BJ (cell line): ENCODE measurements at regions not wholly inside any gene's neighbourhood (a gene's known extent, or its start where the extent isn't known, plus 50 kb on each side); places are given as distances from the start of the nearest gene placed in this dataset.
"Not testable (repeated sequence)": the region's sequence is repeated elsewhere in the genome, so short reads cannot be mapped to it uniquely, and the experiment has no call there.

Experiments used
- CTCF ChIA-PET: fragments of 350-600 bp; formaldehyde crosslinking; extraction: SDS; loops from one replicate; lab custom pipeline; 2021; ENCODE audit warnings: antibody characterized with exemption, inconsistent platforms; lab: Yijun Ruan, JAX
- POLR2A ChIA-PET: fragments of 300-600 bp; sonication (Branson Sonifier 250); formaldehyde crosslinking; extraction: SDS; loops from one replicate; lab custom pipeline; 2021; ENCODE audit warnings: antibody characterized with exemption; lab: Charles Lee
- DNase-seq: peaks from one replicate; pipeline ENCODE4 v3.0.0-alpha.2; 2011; ENCODE audit warnings: low read depth
- H3K27me3 ChIP-seq: 2 replicates; pipeline ENCODE4 v1.6.0; 2011; ENCODE audit warnings: low read length; ENCODE audit not compliant: control insufficient read depth, insufficient read depth
- H3K36me3 ChIP-seq: 2 replicates; pipeline ENCODE4 v1.5.1; 2011; ENCODE audit warnings: low read length; ENCODE audit not compliant: control insufficient read depth, insufficient read depth
- H3K4me3 ChIP-seq: 2 replicates; pipeline ENCODE4 v1.5.1; 2011; ENCODE audit warnings: low read depth, mild to moderate bottlenecking, control low read depth, low read length
- CTCF ChIP-seq: IDR thresholded peaks from 2 replicates; pipeline ENCODE4 v1.5.1; 2011; ENCODE audit warnings: low read depth, mild to moderate bottlenecking, control low read depth, inconsistent platforms, low read length, moderate library complexity; ENCODE audit not compliant: insufficient read depth

- no peak overlapping the region for H3K4me3 ChIP-seq
- ChIA-PET POLR2A (no interaction called here), CTCF (no interaction called here)
- DNase-seq = no peak
- TF ChIP-seq CTCF = no peak
- H3K36me3 ChIP-seq = no peaks in the 10 kb centered on the region
- H3K27me3 ChIP-seq = no peaks in the 10 kb centered on the region
These were observed 339.3 kb downstream of the DAD1 start for GRCh38 chr14:22249770-22250169.

GRCh38 chr14:22243971-22244581 is 344.9 kb downstream of the DAD1 start:
- H3K27me3 ChIP-seq = no peaks in the 10 kb centered on the region
- POLR2A ChIA-PET = no interaction called here
- DNase-seq = no peak
- TF ChIP-seq CTCF = no peak
- H3K4me3 ChIP-seq = no peak overlapping the region
- no peaks in the 10 kb centered on the region for H3K36me3 ChIP-seq
- CTCF ChIA-PET = interaction anchor here (0.6 kb wide), 1 partner anchor 18 kb away, joined by 3 read pairs; no protein-coding TSS in a partner anchor

GRCh38 chr14:22238320-22238719 is 350.7 kb downstream of the DAD1 start:
- CTCF ChIA-PET, DNase-seq, POLR2A ChIA-PET, H3K4me3 ChIP-seq, H3K27me3 ChIP-seq, H3K36me3 ChIP-seq: not testable (repeated sequence)

- no peaks in the 10 kb centered on the region for H3K36me3 ChIP-seq
- H3K27me3 ChIP-seq = no peaks in the 10 kb centered on the region
- no peak for TF ChIP-seq CTCF
- H3K4me3 ChIP-seq = no peak overlapping the region
- no peak for DNase-seq
- POLR2A ChIA-PET = no interaction called here
- CTCF ChIA-PET = no interaction called here
These were observed 355.6 kb downstream of the DAD1 start for GRCh38 chr14:22233377-22233776.

- H3K4me3 ChIP-seq = no peak overlapping the region
- no peaks in the 10 kb centered on the region for H3K36me3 ChIP-seq
- no peak for DNase-seq
- CTCF ChIA-PET = no interaction called here
- TF ChIP-seq CTCF = no peak
- POLR2A ChIA-PET = no interaction called here
- no peaks in the 10 kb centered on the region for H3K27me3 ChIP-seq
These were observed 356.1 kb downstream of the DAD1 start for GRCh38 chr14:22232933-22233332.

GRCh38 chr14:22232486-22232885 is 356.5 kb downstream of the DAD1 start:
- DNase-seq = no peak
- Histone ChIP-seq H3K36me3 (no peaks in the 10 kb centered on the region), H3K27me3 (no peaks in the 10 kb centered on the region), H3K4me3 (no peak overlapping the region)
- POLR2A ChIA-PET = no interaction called here
- CTCF ChIA-PET = no interaction called here
- TF ChIP-seq CTCF = no peak
